NB4 (cell line): ENCODE measurements at regions not wholly inside any gene's neighbourhood (a gene's known extent, or its start where the extent isn't known, plus 50 kb on each side); places are given as distances from the start of the nearest gene placed in this dataset.

ENCODE experiments used
- MAX ChIP-seq: IDR thresholded peaks from 2 replicates; pipeline ENCODE4 v1.6.1; 2011; ENCODE audit warnings: low read depth, low read length
- MYC ChIP-seq: IDR thresholded peaks from 2 replicates; pipeline ENCODE4 v1.6.1; 2011; ENCODE audit warnings: low read depth, low read length
- POLR2A ChIP-seq: IDR thresholded peaks from 2 replicates; pipeline ENCODE4 v1.6.1; 2011; ENCODE audit warnings: mild to moderate bottlenecking; ENCODE audit not compliant: insufficient read length; ENCODE audit errors: extremely low read depth
- TF ChIP-seq, protein P1 (sequence below): IDR thresholded peaks from one replicate; pipeline ENCODE4 v1.5.1; 2012; ENCODE audit warnings: low read depth, low read length

DNA sequence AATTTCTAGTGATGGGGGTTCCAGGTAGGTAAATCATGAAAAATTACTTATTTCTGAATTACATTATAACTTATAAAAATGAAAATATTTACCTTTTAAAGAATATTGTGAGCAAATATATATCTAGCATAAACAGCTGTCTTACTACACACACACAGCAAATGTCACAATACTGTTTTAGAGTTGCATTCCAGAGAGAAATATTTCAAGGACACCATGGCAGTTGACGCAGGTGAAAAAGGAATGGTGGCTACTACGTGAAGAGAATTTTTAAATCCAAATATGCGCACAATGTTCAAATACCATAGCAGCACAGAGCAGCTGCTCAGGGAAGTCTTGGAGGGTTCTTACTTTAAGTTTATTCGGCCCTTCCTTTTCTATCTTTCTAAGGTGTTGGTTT is 356.2 kb downstream of the CGGBP1 start:
- TF ChIP-seq, protein P1, sequence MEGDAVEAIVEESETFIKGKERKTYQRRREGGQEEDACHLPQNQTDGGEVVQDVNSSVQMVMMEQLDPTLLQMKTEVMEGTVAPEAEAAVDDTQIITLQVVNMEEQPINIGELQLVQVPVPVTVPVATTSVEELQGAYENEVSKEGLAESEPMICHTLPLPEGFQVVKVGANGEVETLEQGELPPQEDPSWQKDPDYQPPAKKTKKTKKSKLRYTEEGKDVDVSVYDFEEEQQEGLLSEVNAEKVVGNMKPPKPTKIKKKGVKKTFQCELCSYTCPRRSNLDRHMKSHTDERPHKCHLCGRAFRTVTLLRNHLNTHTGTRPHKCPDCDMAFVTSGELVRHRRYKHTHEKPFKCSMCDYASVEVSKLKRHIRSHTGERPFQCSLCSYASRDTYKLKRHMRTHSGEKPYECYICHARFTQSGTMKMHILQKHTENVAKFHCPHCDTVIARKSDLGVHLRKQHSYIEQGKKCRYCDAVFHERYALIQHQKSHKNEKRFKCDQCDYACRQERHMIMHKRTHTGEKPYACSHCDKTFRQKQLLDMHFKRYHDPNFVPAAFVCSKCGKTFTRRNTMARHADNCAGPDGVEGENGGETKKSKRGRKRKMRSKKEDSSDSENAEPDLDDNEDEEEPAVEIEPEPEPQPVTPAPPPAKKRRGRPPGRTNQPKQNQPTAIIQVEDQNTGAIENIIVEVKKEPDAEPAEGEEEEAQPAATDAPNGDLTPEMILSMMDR, result no peak
- no peak for TF ChIP-seq POLR2A
- no peak for TF ChIP-seq MYC
- TF ChIP-seq MAX, result no peak
